ENCODE measurements at regions not wholly inside any gene's neighbourhood (a gene's known extent, or its start where the extent isn't known, plus 50 kb on each side); places are given as distances from the start of the nearest gene placed in this dataset.

GRCh38 chr1:101356604-101357443, 120.0 kb downstream of the S1PR1 start:
- TF ChIP-seq CTCF (IDR thresholded peaks at IDR 0.05), result no peak
- no peak for TF ChIP-seq POLR2A (IDR thresholded peaks at IDR 0.05)
